ENCODE measurements at regions not wholly inside any gene's neighbourhood (a gene's known extent, or its start where the extent isn't known, plus 50 kb on each side); places are given as distances from the start of the nearest gene placed in this dataset.

DNA sequence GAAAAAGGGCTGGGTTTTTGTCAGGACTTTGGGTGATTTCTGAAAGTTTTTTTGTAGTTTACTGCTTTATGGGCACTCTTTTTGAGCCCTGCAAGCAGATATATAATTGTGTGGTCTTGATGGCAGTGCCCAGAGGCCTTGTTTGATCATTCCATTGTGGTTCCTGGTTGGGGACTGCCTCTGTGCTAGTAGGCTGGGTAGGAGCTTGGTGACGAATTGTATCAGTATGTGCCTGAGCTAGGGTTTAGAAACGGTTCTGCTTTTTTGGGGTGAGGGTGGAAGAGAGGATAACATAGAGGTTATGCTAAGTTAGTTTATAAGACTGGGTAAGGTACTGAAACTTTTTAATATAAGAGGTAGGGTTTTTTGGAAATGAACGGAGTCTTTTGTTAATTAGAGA, 139.7 kb upstream of the ETV3 start:
- DNase-seq (ENCODE audit: low read depth): no peak
- no peak overlapping the region for H3K4me3 ChIP-seq (ENCODE audit: low read depth, low read length)
- TF ChIP-seq, protein P1, sequence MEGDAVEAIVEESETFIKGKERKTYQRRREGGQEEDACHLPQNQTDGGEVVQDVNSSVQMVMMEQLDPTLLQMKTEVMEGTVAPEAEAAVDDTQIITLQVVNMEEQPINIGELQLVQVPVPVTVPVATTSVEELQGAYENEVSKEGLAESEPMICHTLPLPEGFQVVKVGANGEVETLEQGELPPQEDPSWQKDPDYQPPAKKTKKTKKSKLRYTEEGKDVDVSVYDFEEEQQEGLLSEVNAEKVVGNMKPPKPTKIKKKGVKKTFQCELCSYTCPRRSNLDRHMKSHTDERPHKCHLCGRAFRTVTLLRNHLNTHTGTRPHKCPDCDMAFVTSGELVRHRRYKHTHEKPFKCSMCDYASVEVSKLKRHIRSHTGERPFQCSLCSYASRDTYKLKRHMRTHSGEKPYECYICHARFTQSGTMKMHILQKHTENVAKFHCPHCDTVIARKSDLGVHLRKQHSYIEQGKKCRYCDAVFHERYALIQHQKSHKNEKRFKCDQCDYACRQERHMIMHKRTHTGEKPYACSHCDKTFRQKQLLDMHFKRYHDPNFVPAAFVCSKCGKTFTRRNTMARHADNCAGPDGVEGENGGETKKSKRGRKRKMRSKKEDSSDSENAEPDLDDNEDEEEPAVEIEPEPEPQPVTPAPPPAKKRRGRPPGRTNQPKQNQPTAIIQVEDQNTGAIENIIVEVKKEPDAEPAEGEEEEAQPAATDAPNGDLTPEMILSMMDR (conservative IDR thresholded peaks at IDR 0.05; ENCODE audit: low read depth, low read length): no peak

DNA sequence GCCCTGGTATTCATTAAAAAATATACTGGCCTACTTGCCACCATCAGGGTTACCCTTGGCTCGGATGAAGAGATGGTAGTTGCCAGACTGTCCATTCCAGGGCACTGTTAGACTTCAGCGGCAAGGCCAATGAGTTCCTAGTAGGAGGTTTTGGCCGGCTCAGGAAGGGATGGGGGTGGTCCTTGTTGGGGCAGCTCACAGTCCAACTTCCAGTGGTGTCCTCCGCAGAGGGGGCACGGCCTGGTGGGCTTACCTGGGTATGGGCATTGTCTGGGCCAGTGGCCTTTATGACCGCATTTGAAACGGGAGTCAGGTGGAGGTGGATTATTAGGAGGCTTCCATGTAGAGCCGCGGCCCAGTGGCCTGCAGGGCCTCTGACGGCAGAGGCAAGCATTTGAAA, 139.1 kb upstream of the ETV3 start:
- no peak overlapping the region for H3K4me3 ChIP-seq (ENCODE audit: low read depth, low read length)
- no peak for DNase-seq (ENCODE audit: low read depth)
- TF ChIP-seq, protein P1 (conservative IDR thresholded peaks at IDR 0.05; ENCODE audit: low read depth, low read length): no peak

DNA sequence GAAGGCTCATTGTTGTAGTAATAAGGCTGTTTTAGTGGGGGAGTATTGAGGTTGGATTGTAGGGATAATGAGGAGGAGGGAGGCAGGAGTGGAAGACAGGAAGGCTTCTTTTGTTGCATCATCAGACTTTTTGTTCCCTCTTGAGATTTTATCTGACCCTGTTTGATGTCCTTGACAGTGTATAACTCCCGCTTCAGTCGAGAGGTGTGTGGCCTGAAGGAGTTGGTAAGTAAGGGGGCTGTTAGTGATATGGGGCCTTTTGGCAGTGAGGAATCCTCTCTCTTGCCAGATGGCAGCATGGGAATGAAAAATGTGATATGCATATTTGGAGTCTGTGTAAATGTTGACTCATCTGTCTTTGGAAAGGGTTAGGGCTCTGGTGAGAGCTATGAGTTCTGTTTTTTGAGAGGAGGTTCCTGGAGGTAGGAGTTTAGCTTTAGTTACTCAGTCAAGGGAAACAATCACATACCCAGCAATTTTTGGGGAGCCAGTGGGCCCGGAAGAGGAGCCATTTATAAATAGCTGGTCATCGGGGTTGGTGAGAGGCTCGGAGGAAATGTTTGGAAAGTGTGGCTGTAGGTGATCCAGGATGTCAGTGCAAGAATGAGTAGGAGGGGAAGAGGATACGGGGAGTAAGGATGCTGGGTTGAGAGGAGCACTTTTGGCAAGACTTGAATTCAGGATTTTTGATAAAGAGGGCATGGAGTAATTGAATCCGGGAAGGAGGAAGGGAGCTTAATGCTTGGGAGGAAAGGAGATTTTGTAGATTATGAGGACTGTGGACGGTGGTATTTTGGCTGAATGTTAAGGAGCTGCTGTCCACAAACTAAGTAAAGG, 136.7 kb upstream of the ETV3 start:
- TF ChIP-seq, protein P1 (conservative IDR thresholded peaks at IDR 0.05; ENCODE audit: low read depth, low read length): no peak
- DNase-seq (ENCODE audit: low read depth): no peak
- H3K4me3 ChIP-seq (ENCODE audit: low read depth, low read length): no peak overlapping the region

DNA sequence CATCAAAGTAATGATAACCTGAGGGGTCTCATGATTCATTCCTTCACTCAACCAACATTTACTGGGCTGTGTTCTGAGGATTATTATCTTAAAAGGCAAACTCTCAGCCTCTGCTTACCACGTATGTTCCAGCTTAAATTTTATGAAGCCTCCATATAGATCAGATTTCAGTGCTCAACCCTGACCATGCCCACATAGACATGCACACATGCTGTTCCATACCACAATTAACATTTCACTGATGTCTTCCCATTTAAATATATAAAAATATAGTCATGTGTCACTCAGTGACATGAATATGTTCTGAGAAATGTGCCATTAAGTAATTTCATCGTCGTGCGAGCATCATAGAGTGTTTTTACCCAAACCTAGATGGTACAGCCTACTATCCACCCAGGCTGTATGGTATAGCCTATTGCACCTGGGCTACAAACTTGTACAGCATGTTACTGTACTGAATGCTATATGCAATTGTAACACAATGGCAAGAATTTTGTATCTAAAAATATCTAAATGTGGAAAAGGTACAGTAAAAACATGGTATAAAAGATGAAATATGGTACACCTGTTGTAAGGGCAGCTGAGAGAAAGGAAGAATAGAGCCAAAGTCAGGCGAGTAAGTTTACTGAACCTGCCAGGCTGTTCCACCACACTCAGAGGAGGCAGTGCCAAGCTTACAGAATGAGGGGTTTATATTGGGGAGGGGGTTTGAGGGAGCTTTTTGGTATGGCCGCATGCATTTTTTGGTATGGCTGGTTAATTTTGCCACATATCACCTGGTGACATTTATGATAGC, 134.7 kb upstream of the ETV3 start:
- no peak for DNase-seq (ENCODE audit: low read depth)
- H3K4me3 ChIP-seq (ENCODE audit: low read depth, low read length): no peak overlapping the region
- TF ChIP-seq, protein P1 (conservative IDR thresholded peaks at IDR 0.05; ENCODE audit: low read depth, low read length): no peak

DNA sequence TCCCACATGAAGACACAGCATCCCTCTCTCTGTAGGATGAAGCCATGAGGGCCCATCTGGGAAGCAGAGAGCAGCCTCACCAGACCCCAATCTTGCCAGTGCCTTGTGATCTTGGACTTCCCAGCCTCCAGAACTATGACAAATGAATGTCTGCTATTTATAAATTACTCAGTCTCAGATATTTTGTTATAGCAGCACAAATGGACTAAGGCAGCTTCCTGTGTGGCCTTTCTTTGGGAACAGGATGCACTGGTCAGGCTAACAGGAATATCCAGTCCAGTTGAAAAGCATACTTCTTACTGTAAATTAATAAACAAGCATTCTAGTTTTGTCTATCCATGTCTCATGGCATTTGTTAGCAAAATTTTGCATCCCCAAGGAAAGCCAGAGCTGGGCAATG, 134.1 kb upstream of the ETV3 start:
- TF ChIP-seq, protein P1 (conservative IDR thresholded peaks at IDR 0.05; ENCODE audit: low read depth, low read length): no peak
- DNase-seq (ENCODE audit: low read depth): no peak

DNA sequence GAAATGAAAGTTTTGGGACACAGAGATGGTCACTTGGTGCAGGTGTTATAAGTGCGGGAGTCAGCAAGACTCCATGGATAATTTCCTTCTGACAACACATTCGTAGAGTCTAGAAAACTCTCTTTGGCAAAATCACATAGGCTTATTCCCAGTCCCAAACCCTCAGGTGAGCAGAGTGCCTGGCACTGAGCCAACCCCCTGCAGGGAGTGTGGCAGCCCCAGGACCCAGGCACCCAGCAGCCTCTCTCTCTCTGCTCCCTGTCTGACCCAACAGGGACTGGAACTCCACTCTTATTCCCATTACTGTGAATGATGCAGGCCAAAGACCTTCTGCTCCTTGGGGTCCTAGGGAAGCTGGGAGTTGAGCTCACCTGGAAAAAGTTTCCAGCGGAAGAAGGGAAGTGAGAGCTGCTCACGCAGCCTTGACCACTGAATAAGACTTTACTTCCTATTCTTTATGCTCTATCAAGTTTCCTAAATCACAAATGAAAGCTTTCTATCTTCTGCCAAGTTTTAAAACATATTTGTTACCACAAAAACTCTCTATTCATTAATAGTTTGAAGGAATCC, 132.6 kb upstream of the ETV3 start:
- H3K4me3 ChIP-seq (ENCODE audit: low read depth, low read length): no peak overlapping the region
- TF ChIP-seq, protein P1 (conservative IDR thresholded peaks at IDR 0.05; ENCODE audit: low read depth, low read length): no peak
- DNase-seq (ENCODE audit: low read depth): no peak

More for the DNA sequence above, 134.1 kb upstream of the ETV3 start:
- H3K4me3 ChIP-seq (ENCODE audit: low read depth, low read length): no peak overlapping the region
